ENCODE measurements at regions not wholly inside any gene's neighbourhood (a gene's known extent, or its start where the extent isn't known, plus 50 kb on each side); places are given as distances from the start of the nearest gene placed in this dataset.
A peak's percentile ranks its signal among the peaks of the same experiment; 100 is the strongest.

GRCh38 chr5:58263296-58263695, 196.6 kb downstream of the PLK2 start:
- 93% methylated on average over 1 of the region's 1 CpG for WGBS

DNA sequence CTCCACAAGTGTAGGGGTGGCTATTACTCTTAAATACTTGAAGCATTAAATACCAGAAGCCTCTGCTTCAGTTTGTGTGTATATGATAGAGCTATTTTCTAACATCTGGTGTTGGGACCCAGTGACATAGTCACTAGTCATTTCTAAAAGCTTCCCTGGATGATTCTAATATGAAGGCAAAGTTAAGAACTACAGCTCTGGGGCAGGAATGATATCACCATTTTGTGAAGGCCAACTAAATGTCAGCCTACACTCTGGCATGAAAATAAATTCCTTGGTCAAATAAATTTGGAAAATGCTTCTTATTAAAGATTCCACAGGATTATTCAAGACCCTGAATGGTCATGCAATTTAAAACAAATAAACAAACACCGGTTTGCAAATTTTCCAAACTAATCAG, 197.7 kb downstream of the PLK2 start:
- no peaks in the 10 kb centered on the region for H3K36me3 ChIP-seq
- H3K27me3 ChIP-seq (replicated peaks; ENCODE audit: insufficient read depth), result no peaks in the 10 kb centered on the region
- H3K9me3 ChIP-seq, result no peaks in the 10 kb centered on the region
- no peak overlapping the region for H3K27ac ChIP-seq
- intact Hi-C loops (cut with DNase I), result no loop called here
- 83% methylated on average over 1 of the region's 1 CpG for WGBS
- H3K4me3 ChIP-seq, result no peak overlapping the region
- TF ChIP-seq CTCF (IDR thresholded peaks at IDR 0.05) (no peak), POLR2A (IDR thresholded peaks at IDR 0.05) (no peak)
- DNase-seq (ENCODE audit: low spot score), result no peak
- H3K4me1 ChIP-seq (replicated peaks), result no peaks in the 10 kb centered on the region

More at GRCh38 chr5:58263296-58263695, 196.6 kb downstream of the PLK2 start:
- intact Hi-C loops (cut with DNase I), result no loop called here
- no peaks in the 10 kb centered on the region for H3K36me3 ChIP-seq
- DNase-seq (ENCODE audit: low spot score), result no peak
- no peaks in the 10 kb centered on the region for H3K9me3 ChIP-seq
- H3K27ac ChIP-seq, result no peak overlapping the region
- no peak for TF ChIP-seq CTCF (IDR thresholded peaks at IDR 0.05)
- no peak for TF ChIP-seq POLR2AphosphoS5 (IDR thresholded peaks at IDR 0.05)
- no peak for TF ChIP-seq POLR2A (IDR thresholded peaks at IDR 0.05)
- no peaks in the 10 kb centered on the region for H3K4me1 ChIP-seq (replicated peaks)
- no peak overlapping the region for H3K4me3 ChIP-seq
- H3K27me3 ChIP-seq (replicated peaks; ENCODE audit: insufficient read depth), result no peaks in the 10 kb centered on the region

DNA sequence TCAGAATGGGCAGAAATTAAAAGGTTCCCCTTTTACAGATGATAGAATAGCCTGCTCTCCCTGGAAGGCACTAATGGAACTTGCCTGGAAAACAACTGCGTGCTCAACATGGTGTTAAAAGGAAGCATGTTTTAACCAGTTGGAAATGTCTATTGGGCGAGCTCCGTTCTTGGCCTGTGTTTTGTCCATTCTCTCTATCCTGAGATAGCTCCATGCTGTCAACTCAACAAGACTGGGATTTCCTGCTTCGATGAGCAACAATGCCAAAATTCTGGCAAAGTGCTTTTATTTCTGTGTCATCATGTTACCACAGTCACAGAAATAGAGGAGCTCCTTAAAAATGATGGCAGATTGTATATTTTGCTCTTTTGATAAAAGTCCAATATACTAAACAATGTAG, 198.3 kb downstream of the PLK2 start:
- DNase-seq (ENCODE audit: low spot score), result no peak
- Histone ChIP-seq H3K36me3 (no peaks in the 10 kb centered on the region), H3K27ac (no peak overlapping the region), H3K4me3 (no peak overlapping the region), H3K4me1 (replicated peaks) (no peaks in the 10 kb centered on the region), H3K9me3 (no peaks in the 10 kb centered on the region), H3K27me3 (replicated peaks; ENCODE audit: insufficient read depth) (no peaks in the 10 kb centered on the region)
- no peak for TF ChIP-seq POLR2A (IDR thresholded peaks at IDR 0.05)
- TF ChIP-seq CTCF (IDR thresholded peaks at IDR 0.05), result no peak
- TF ChIP-seq POLR2AphosphoS5 (IDR thresholded peaks at IDR 0.05), result no peak
- intact Hi-C loops (cut with DNase I), result no loop called here
- WGBS, result 29% methylated on average over 4 of the region's 4 CpGs

- H3K4me3 ChIP-seq, result no peak overlapping the region
- H3K27ac ChIP-seq, result no peak overlapping the region
- no peak for DNase-seq (ENCODE audit: low spot score)
- H3K36me3 ChIP-seq, result no peaks in the 10 kb centered on the region
- TF ChIP-seq CTCF (IDR thresholded peaks at IDR 0.05), result no peak
- no peak for TF ChIP-seq POLR2A (IDR thresholded peaks at IDR 0.05)
- no peak for TF ChIP-seq POLR2AphosphoS5 (IDR thresholded peaks at IDR 0.05)
- intact Hi-C loops (cut with DNase I), result no loop called here
- WGBS, result 91% methylated on average over 2 of the region's 2 CpGs
- H3K9me3 ChIP-seq, result no peaks in the 10 kb centered on the region
- no peaks in the 10 kb centered on the region for H3K27me3 ChIP-seq (replicated peaks; ENCODE audit: insufficient read depth)
- no peaks in the 10 kb centered on the region for H3K4me1 ChIP-seq (replicated peaks)
Observed at GRCh38 chr5:58260243-58260642, 199.6 kb downstream of the PLK2 start.

DNA sequence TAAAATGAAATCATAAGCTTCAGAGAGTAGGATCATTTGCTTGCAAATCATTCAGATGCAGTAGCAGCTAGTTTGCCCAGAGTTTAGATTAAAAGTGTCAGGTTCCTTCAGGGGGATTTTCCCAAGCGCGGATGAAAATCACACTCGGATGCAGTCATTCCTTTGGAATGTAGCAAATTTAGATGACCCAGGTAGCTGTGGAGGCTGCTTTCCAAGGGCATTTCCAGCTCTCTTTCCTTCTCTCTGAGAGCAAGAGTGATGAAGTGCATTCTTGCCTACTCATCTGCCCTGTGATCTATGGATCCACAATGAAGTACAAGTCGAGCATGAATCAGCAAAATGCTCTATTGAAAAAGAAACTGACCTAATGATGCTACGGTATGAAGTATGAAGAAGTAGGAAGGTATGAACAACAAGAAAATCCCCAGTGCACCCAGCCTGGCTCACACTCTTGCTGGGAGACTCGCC, 200.2 kb downstream of the PLK2 start:
- intact Hi-C loops (cut with DNase I), result no loop called here
- Histone ChIP-seq H3K27ac (no peak overlapping the region), H3K27me3 (replicated peaks; ENCODE audit: insufficient read depth) (no peaks in the 10 kb centered on the region), H3K4me1 (replicated peaks) (no peaks in the 10 kb centered on the region), H3K36me3 (no peaks in the 10 kb centered on the region), H3K4me3 (no peak overlapping the region), H3K9me3 (no peaks in the 10 kb centered on the region)
- TF ChIP-seq CTCF (IDR thresholded peaks at IDR 0.05), result no peak
- TF ChIP-seq POLR2AphosphoS5 (IDR thresholded peaks at IDR 0.05), result peak; percentile 36
- TF ChIP-seq POLR2A (IDR thresholded peaks at IDR 0.05), result no peak
- 20% methylated on average over 6 of the region's 6 CpGs for WGBS
- no peak for DNase-seq (ENCODE audit: low spot score)
